ENCODE measurements at regions not wholly inside any gene's neighbourhood (a gene's known extent, or its start where the extent isn't known, plus 50 kb on each side); places are given as distances from the start of the nearest gene placed in this dataset.

DNA sequence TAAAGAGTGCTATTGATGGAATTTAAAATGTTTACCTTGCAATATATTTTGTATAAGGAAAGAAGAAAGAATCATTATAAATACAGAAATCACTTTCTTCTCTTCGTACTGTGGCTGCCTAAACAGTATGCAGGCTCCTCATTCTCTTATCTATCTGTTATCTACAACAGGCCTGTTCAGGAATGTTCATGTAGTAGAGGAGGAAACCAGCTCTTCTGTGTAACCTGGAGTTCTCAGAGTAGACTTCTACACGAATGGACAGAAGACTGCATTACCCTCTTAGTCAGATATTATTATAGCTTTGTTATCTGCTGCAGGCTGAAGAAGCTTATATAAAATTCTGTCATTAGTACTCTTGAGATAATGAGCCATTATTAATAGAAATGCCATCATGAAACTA is 1225.9 kb upstream of the CNTN5 start:
- Histone ChIP-seq H3K9me3 (no peaks in the 10 kb centered on the region), H3K27ac (ENCODE audit: low read depth in 2 of 2, low read length in 1 of 2) (no peak overlapping the region), H3K9ac (no peak overlapping the region), H3K9me2 (no peaks in the 10 kb centered on the region), H3F3A (replicated peaks; ENCODE audit: insufficient read depth) (no peaks in the 10 kb centered on the region), H3K27me3 (ENCODE audit: insufficient read depth) (no peaks in the 10 kb centered on the region), H3K79me2 (ENCODE audit: insufficient read depth) (no peaks in the 10 kb centered on the region), H3K36me3 (replicated peaks in 1 of 2; ENCODE audit: control insufficient read depth in 1 of 2, insufficient read depth in 2 of 2, low read length in 1 of 2) (no peaks in the 10 kb centered on the region), H2AFZ (ENCODE audit: low read depth) (no peak overlapping the region), H4K20me1 (ENCODE audit: insufficient read depth) (no peaks in the 10 kb centered on the region), H3K4me3 (ENCODE audit: low read depth in 2 of 2, low read length in 1 of 2) (no peak overlapping the region), H3K4me2 (no peak overlapping the region), H3K4me1 (ENCODE audit: control insufficient read depth in 1 of 2, insufficient read depth in 2 of 2, low read depth in 1 of 2, low read length in 1 of 2) (no peaks in the 10 kb centered on the region)
- WGBS (ENCODE audit: low lambda C conversion rate) = 19% methylated on average over 2 of the region's 2 CpGs
- TF ChIP-seq, protein P1, sequence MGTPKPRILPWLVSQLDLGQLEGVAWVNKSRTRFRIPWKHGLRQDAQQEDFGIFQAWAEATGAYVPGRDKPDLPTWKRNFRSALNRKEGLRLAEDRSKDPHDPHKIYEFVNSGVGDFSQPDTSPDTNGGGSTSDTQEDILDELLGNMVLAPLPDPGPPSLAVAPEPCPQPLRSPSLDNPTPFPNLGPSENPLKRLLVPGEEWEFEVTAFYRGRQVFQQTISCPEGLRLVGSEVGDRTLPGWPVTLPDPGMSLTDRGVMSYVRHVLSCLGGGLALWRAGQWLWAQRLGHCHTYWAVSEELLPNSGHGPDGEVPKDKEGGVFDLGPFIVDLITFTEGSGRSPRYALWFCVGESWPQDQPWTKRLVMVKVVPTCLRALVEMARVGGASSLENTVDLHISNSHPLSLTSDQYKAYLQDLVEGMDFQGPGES (IDR thresholded peaks at IDR 0.05; ENCODE audit: low read depth, low read length) = no peak
- no peak for TF ChIP-seq TAF1 (IDR thresholded peaks at IDR 0.05; ENCODE audit: borderline replicate concordance, low read depth, low read length)
- no peak for TF ChIP-seq FOSL2 (IDR thresholded peaks at IDR 0.05; ENCODE audit: borderline replicate concordance, low read depth)
- no peak for TF ChIP-seq EP300 (IDR thresholded peaks at IDR 0.05; ENCODE audit: borderline replicate concordance in 1 of 2, low read depth in 1 of 2, low read length in 1 of 2)
- TF ChIP-seq, protein P2, sequence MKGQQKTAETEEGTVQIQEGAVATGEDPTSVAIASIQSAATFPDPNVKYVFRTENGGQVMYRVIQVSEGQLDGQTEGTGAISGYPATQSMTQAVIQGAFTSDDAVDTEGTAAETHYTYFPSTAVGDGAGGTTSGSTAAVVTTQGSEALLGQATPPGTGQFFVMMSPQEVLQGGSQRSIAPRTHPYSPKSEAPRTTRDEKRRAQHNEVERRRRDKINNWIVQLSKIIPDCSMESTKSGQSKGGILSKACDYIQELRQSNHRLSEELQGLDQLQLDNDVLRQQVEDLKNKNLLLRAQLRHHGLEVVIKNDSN (IDR thresholded peaks at IDR 0.05; ENCODE audit: borderline replicate concordance, low read depth) = no peak
- TF ChIP-seq, protein P3, sequence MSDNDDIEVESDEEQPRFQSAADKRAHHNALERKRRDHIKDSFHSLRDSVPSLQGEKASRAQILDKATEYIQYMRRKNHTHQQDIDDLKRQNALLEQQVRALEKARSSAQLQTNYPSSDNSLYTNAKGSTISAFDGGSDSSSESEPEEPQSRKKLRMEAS (IDR thresholded peaks at IDR 0.05; ENCODE audit: low read depth) = no peak
- no peak for TF ChIP-seq RFX5 (IDR thresholded peaks at IDR 0.05; ENCODE audit: low read length)
- TF ChIP-seq POLR2AphosphoS5 (IDR thresholded peaks at IDR 0.05; ENCODE audit: low read depth, low read length) = no peak
- no peak for TF ChIP-seq GABPA (IDR thresholded peaks at IDR 0.05; ENCODE audit: low read depth)
- TF ChIP-seq JUND (IDR thresholded peaks at IDR 0.05) = no peak
- TF ChIP-seq ELF1 (IDR thresholded peaks at IDR 0.05) = no peak
- TF ChIP-seq TCF12 (IDR thresholded peaks at IDR 0.05) = no peak
- TF ChIP-seq, protein P4, sequence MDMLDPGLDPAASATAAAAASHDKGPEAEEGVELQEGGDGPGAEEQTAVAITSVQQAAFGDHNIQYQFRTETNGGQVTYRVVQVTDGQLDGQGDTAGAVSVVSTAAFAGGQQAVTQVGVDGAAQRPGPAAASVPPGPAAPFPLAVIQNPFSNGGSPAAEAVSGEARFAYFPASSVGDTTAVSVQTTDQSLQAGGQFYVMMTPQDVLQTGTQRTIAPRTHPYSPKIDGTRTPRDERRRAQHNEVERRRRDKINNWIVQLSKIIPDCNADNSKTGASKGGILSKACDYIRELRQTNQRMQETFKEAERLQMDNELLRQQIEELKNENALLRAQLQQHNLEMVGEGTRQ (IDR thresholded peaks at IDR 0.05; ENCODE audit: borderline replicate concordance, low read depth, low read length) = no peak
- no peak for DNase-seq
- POLR2A ChIA-PET = no interaction called here
- CTCF ChIA-PET = no interaction called here

DNA sequence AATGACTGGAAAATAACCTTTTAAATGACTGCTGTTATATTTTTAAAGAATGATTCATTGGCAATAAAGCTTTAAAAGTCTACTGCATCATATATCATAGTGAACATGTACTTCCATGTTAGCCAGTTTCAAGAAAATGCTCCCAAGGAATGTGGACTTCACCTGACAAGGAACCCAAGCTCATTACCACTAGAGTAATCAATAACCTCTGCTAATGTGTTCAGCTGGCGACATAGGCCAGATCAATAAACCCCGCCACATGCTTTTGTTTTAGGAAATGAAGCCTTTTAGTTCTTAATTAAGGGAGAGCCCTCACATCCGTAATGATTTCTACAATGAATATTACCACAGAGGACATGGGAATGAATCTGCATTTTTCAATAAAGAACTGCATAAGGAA is 1219.9 kb upstream of the CNTN5 start:
- no peaks in the 10 kb centered on the region for H4K20me1 ChIP-seq (ENCODE audit: insufficient read depth)
- no peak for DNase-seq
- no peaks in the 10 kb centered on the region for H3K79me2 ChIP-seq (ENCODE audit: insufficient read depth)
- CTCF ChIA-PET = no interaction called here
- no peaks in the 10 kb centered on the region for H3K9me3 ChIP-seq
- H3K9ac ChIP-seq = no peak overlapping the region
- H3K9me2 ChIP-seq = no peaks in the 10 kb centered on the region
- WGBS (ENCODE audit: low lambda C conversion rate) = 55% methylated on average over 3 of the region's 3 CpGs
- H3K27me3 ChIP-seq (ENCODE audit: insufficient read depth) = no peaks in the 10 kb centered on the region
- no peak overlapping the region for H3K27ac ChIP-seq (ENCODE audit: low read depth in 2 of 2, low read length in 1 of 2)
- no peaks in the 10 kb centered on the region for H3K36me3 ChIP-seq (replicated peaks in 1 of 2; ENCODE audit: control insufficient read depth in 1 of 2, insufficient read depth in 2 of 2, low read length in 1 of 2)
- POLR2A ChIA-PET = no interaction called here
- H3K4me1 ChIP-seq (ENCODE audit: control insufficient read depth in 1 of 2, insufficient read depth in 2 of 2, low read depth in 1 of 2, low read length in 1 of 2) = no peaks in the 10 kb centered on the region
- H3K4me3 ChIP-seq (ENCODE audit: low read depth in 2 of 2, low read length in 1 of 2) = no peak overlapping the region
- TF ChIP-seq GABPA (IDR thresholded peaks at IDR 0.05; ENCODE audit: low read depth) = no peak
- TF ChIP-seq, protein P3 (IDR thresholded peaks at IDR 0.05; ENCODE audit: low read depth) = no peak
- TF ChIP-seq, protein P5, sequence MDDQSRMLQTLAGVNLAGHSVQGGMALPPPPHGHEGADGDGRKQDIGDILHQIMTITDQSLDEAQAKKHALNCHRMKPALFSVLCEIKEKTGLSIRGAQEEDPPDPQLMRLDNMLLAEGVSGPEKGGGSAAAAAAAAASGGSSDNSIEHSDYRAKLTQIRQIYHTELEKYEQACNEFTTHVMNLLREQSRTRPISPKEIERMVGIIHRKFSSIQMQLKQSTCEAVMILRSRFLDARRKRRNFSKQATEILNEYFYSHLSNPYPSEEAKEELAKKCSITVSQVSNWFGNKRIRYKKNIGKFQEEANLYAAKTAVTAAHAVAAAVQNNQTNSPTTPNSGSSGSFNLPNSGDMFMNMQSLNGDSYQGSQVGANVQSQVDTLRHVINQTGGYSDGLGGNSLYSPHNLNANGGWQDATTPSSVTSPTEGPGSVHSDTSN (IDR thresholded peaks at IDR 0.05) = no peak
- TF ChIP-seq RFX5 (IDR thresholded peaks at IDR 0.05; ENCODE audit: low read length) = no peak
- TF ChIP-seq RCOR1 (IDR thresholded peaks at IDR 0.05; ENCODE audit: low read length) = no peak
- TF ChIP-seq, protein P1 (IDR thresholded peaks at IDR 0.05; ENCODE audit: low read depth, low read length) = no peak
- TF ChIP-seq RXRA (IDR thresholded peaks at IDR 0.05; ENCODE audit: borderline replicate concordance, low read depth) = no peak
- no peak for TF ChIP-seq FOSL2 (IDR thresholded peaks at IDR 0.05; ENCODE audit: borderline replicate concordance, low read depth)
- TF ChIP-seq, protein P6, sequence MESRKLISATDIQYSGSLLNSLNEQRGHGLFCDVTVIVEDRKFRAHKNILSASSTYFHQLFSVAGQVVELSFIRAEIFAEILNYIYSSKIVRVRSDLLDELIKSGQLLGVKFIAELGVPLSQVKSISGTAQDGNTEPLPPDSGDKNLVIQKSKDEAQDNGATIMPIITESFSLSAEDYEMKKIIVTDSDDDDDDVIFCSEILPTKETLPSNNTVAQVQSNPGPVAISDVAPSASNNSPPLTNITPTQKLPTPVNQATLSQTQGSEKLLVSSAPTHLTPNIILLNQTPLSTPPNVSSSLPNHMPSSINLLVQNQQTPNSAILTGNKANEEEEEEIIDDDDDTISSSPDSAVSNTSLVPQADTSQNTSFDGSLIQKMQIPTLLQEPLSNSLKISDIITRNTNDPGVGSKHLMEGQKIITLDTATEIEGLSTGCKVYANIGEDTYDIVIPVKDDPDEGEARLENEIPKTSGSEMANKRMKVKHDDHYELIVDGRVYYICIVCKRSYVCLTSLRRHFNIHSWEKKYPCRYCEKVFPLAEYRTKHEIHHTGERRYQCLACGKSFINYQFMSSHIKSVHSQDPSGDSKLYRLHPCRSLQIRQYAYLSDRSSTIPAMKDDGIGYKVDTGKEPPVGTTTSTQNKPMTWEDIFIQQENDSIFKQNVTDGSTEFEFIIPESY (IDR thresholded peaks at IDR 0.05; ENCODE audit: borderline replicate concordance, low read depth) = no peak
- TF ChIP-seq TCF12 (IDR thresholded peaks at IDR 0.05) = no peak
- no peak for TF ChIP-seq MXI1 (IDR thresholded peaks at IDR 0.05; ENCODE audit: low read depth, low read length)
- TF ChIP-seq JUND (IDR thresholded peaks at IDR 0.05) = no peak
- no peak overlapping the region for H2AFZ ChIP-seq (ENCODE audit: low read depth)
- H3F3A ChIP-seq (replicated peaks; ENCODE audit: insufficient read depth) = no peaks in the 10 kb centered on the region
- no peak overlapping the region for H3K4me2 ChIP-seq

All from SK-N-SH (cell line).